K562 (cell line): ENCODE measurements at regions not wholly inside any gene's neighbourhood (a gene's known extent, or its start where the extent isn't known, plus 50 kb on each side); places are given as distances from the start of the nearest gene placed in this dataset.

Source experiments
- ATAC-seq: fragments of 200-7000 bp; cut with Tn5 transposase; 3 replicates; pipeline ENCODE4 v1.9.1; 2020; ENCODE audit warnings: moderate library complexity
- BruUV-seq: library from RNA; stranded (reverse); fragments of 400-500 nt; replicated peaks from 2 replicates; lab custom pipeline; 2021; lab: Mats Ljungman, UMichigan
- CTCF ChIA-PET: fragments of 300-600 bp; formaldehyde crosslinking; extraction: SDS; loops from one replicate; lab custom pipeline; 2021; ENCODE audit warnings: low intra/inter-chr PET ratio; lab: Yijun Ruan, JAX
- POLR2A ChIA-PET: fragments of 300-600, 350-650 bp; sonication (Branson Sonifier 250); formaldehyde crosslinking; extraction: SDS; loops from one replicate; lab custom pipeline; 2021; ENCODE audit warnings: antibody characterized with exemption, inconsistent platforms; lab: Yijun Ruan, JAX
- DNase-seq, 4 experiments: peaks; one replicate each; pipeline versions ENCODE4 v3.0.0 to v3.0.0-alpha.2; 2011 to 2018; ENCODE audit warnings: low spot score in 3 of 4, mixed read lengths in 3 of 4; ENCODE audit errors: extremely low read depth in 1 of 4
- FAIRE-seq: peaks from 2 replicates; lab custom pipeline; 2011; peaks lifted over from hg19 to GRCh38; lab: Jason Lieb, UNC
- H2AFZ ChIP-seq: 2 replicates; pipeline ENCODE4 v1.6.0; 2011; ENCODE audit warnings: low read depth, low read length, control low read depth, inconsistent platforms
- H3K27ac ChIP-seq: fragments of 200-600 bp; 3 replicates; pipeline ENCODE4 v1.8.0; 2011; ENCODE audit warnings: low read depth, mild to moderate bottlenecking, control low read depth, inconsistent platforms, low read length, moderate library complexity, mixed read lengths; ENCODE audit errors: extremely low read depth
- H3K27me3 ChIP-seq, 2 experiments: fragments of 300-600 bp in 1 of 2; 2 replicates in 1 of 2; 3 replicates in 1 of 2; pipeline versions ENCODE4 v1.6.0 to v1.8.0; 2011; ENCODE audit warnings: inconsistent platforms in 2 of 2, low read length in 2 of 2, mild to moderate bottlenecking in 1 of 2, mixed read lengths in 1 of 2, moderate library complexity in 1 of 2; ENCODE audit not compliant: control insufficient read depth in 2 of 2, insufficient read depth in 2 of 2
- H3K36me3 ChIP-seq: fragments of 300-600 bp; 3 replicates; pipeline ENCODE4 v1.8.0; 2011; ENCODE audit warnings: mild to moderate bottlenecking, low read length, inconsistent platforms; ENCODE audit not compliant: control insufficient read depth, insufficient read depth
- H3K4me1 ChIP-seq, 2 experiments: fragments of 200-600 bp in 1 of 2; replicated peaks in 1 of 2; 2 replicates in 1 of 2; 3 replicates in 1 of 2; pipeline versions ENCODE4 v1.5.1 to v1.8.0; 2011; ENCODE audit warnings: inconsistent platforms in 2 of 2, low read length in 2 of 2, mild to moderate bottlenecking in 1 of 2, mixed read lengths in 1 of 2, moderate library complexity in 1 of 2; ENCODE audit not compliant: control insufficient read depth in 2 of 2, insufficient read depth in 2 of 2
- H3K4me2 ChIP-seq: 2 replicates; pipeline ENCODE4 v1.6.1; 2011; ENCODE audit warnings: low read length, control low read depth, inconsistent platforms, mixed read lengths; ENCODE audit not compliant: insufficient read depth
- H3K4me3 ChIP-seq: fragments of 200-600 bp; sonication (generic), shearing (Covaris generic); 2 replicates; pipeline ENCODE4 v1.5.1; 2016; ENCODE audit warnings: control low read depth, inconsistent platforms
- H3K79me2 ChIP-seq: fragments of 200-600 bp; 3 replicates; pipeline ENCODE4 v1.8.0; 2011; ENCODE audit warnings: low read length, inconsistent platforms; ENCODE audit not compliant: control insufficient read depth, insufficient read depth
- H3K9ac ChIP-seq, 2 experiments: 2 replicates each; pipeline versions ENCODE4 v1.6.0 to v1.6.1; 2011; ENCODE audit warnings: low read depth in 2 of 2, low read length in 2 of 2, control low read depth in 1 of 2, inconsistent platforms in 1 of 2, mild to moderate bottlenecking in 1 of 2, mixed read lengths in 1 of 2; ENCODE audit not compliant: insufficient read depth in 1 of 2
- H3K9me1 ChIP-seq: one replicate; pipeline ENCODE4 v1.6.0; 2011; ENCODE audit warnings: inconsistent platforms, mild to moderate bottlenecking, low read length, moderate library complexity; ENCODE audit not compliant: control insufficient read depth, insufficient read depth
- H3K9me3 ChIP-seq: replicated peaks from 2 replicates; pipeline ENCODE4 v1.5.1; 2011; ENCODE audit warnings: low read depth, low read length, inconsistent platforms; ENCODE audit not compliant: control insufficient read depth, insufficient read depth
- H4K20me1 ChIP-seq: replicated peaks from 2 replicates; pipeline ENCODE4 v1.6.1; 2011; ENCODE audit warnings: low read length, inconsistent platforms, mixed read lengths; ENCODE audit not compliant: control insufficient read depth, insufficient read depth
- BACH1 ChIP-seq: fragments of 200-800 bp; sonication (Bioruptor generic); IDR thresholded peaks from 2 replicates; pipeline ENCODE4 v1.6.1; 2016; ENCODE audit warnings: missing genetic modification characterization, missing compliant biosample characterization
- DEAF1 ChIP-seq: fragments of 450-650 bp; formaldehyde crosslinking; IDR thresholded peaks from 2 replicates; pipeline ENCODE4 v1.4.0; 2020; ENCODE audit warnings: mild to moderate bottlenecking, moderate library complexity
- E4F1 ChIP-seq: fragments of 250-450 bp; sonication (Bioruptor Pico); IDR thresholded peaks from 2 replicates; pipeline ENCODE4 v1.5.0; 2021; ENCODE audit warnings: mild to moderate bottlenecking, borderline replicate concordance
- ESRRA ChIP-seq: fragments of 450-650 bp; IDR thresholded peaks from 2 replicates; pipeline ENCODE4 v1.6.1; 2014; ENCODE audit warnings: low read depth, mild to moderate bottlenecking, moderate library complexity, borderline replicate concordance
- JUN ChIP-seq, 2 experiments: sonication (generic) in 1 of 2; formaldehyde crosslinking in 1 of 2; IDR thresholded peaks; 2 replicates each; pipeline versions ENCODE4 v1.6.1 to v1.8.0; 2012 to 2022; ENCODE audit warnings: borderline replicate concordance in 2 of 2, mild to moderate bottlenecking in 2 of 2, improper control_type of control experiment in 1 of 2, low read depth in 1 of 2, low read length in 1 of 2, missing genetic modification reagents in 1 of 2
- MAZ ChIP-seq, 2 experiments: fragments of 450-650 bp in 1 of 2; sonication (generic) in 1 of 2; formaldehyde crosslinking; IDR thresholded peaks in 1 of 2; conservative IDR thresholded peaks in 1 of 2; 2 replicates each; pipeline versions ENCODE4 v1.4.0 to v1.5.0; 2020; ENCODE audit warnings: mild to moderate bottlenecking in 1 of 2, missing genetic modification reagents in 1 of 2
- MTF1 ChIP-seq: fragments of 250-450 bp; sonication (Bioruptor Pico); IDR thresholded peaks from 2 replicates; pipeline ENCODE4 v1.9.0; 2021; ENCODE audit warnings: moderate library complexity, mild to moderate bottlenecking, inconsistent platforms, borderline replicate concordance
- POU5F1 ChIP-seq: fragments of 150-350 bp; IDR thresholded peaks from 2 replicates; pipeline ENCODE4 v1.6.1; 2014; ENCODE audit warnings: borderline replicate concordance, low read length, low read depth, mild to moderate bottlenecking; ENCODE audit not compliant: partially characterized antibody
- PRPF4 ChIP-seq: fragments of 200-400 bp; formaldehyde crosslinking; IDR thresholded peaks from one replicate; pipeline ENCODE4 v1.6.1; 2017; ENCODE audit warnings: low read length, low read depth, mild to moderate bottlenecking; ENCODE audit not compliant: insufficient read depth, poor library complexity, severe bottlenecking
- SFPQ ChIP-seq: fragments of 200-400 bp; formaldehyde crosslinking; IDR thresholded peaks from 2 replicates; pipeline ENCODE4 v1.6.1; 2017; ENCODE audit warnings: mild to moderate bottlenecking, low read depth, low read length, moderate library complexity
- SIRT6 ChIP-seq: IDR thresholded peaks from one replicate; pipeline ENCODE4 v1.6.1; 2012; ENCODE audit warnings: low read depth, mild to moderate bottlenecking, control low read depth, inconsistent platforms, low read length, moderate library complexity
- TRIM28 ChIP-seq: fragments of 450-650 bp; IDR thresholded peaks from 2 replicates; pipeline ENCODE4 v1.6.1; 2017
- ZFX ChIP-seq: sonication (generic); formaldehyde crosslinking; IDR thresholded peaks from 2 replicates; pipeline ENCODE4 v1.8.0; 2022; ENCODE audit warnings: mild to moderate bottlenecking, missing genetic modification reagents, moderate library complexity
- WGBS: fragments of 100-300 bp; shearing (Covaris generic); methylation state at CpG from one replicate; pipeline ENCODE4 v1.1.6; 2016; ENCODE audit warnings: low coverage, mixed read lengths; ENCODE audit not compliant: insufficient coverage; ENCODE audit errors: missing lambda C conversion rate; 5-methylcytosine and 5-hydroxymethylcytosine counted together
- in situ Hi-C: fragments of 300-500 bp; cut with MboI; formaldehyde crosslinking; loops from 4 replicates; pipeline ENCODE4 v1.15.0; 2018; ENCODE audit warnings: inconsistent platforms, mixed read lengths
- intact Hi-C: fragments of 100-400 bp; cut with micrococcal nuclease; formaldehyde crosslinking; loops from 2 replicates; pipeline ENCODE4 v1.14.2; 2022
- TF ChIP-seq, protein P1 (sequence below): sonication (generic); formaldehyde crosslinking; IDR thresholded peaks from 2 replicates; pipeline ENCODE4 v1.8.1; 2023; ENCODE audit warnings: mild to moderate bottlenecking, missing genetic modification reagents

DNA sequence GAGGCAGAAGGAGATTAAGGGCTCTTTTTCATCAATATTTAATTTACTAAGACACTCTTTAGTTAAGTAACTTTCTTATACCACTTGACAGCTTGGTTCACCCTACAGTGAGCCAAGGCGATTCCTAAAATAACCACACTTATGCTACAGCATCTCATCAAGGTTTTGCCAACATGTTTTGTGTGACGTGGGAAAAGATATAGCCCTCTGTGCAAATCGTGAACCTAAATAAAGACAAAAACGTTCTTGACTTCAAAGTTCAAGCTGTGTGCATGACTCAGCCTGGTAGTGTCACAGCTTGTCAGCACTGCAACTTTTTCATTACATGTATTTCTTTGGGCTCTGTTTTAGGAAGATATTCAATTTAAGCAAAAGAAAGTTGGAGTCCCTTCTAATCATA is 297.0 kb upstream of the EPHA3 start:
- CTCF ChIA-PET = no interaction called here
- ATAC-seq = no peak
- no peaks in the 10 kb centered on the region for H3K9me3 ChIP-seq
- no peak for TF ChIP-seq JUN (IDR thresholded peaks at IDR 0.05; ENCODE audit: borderline replicate concordance, low read depth, low read length)
- no peak for TF ChIP-seq JUN (CRISPR knock-in tag; IDR thresholded peaks at IDR 0.05; ENCODE audit: borderline replicate concordance)
- no peak for TF ChIP-seq SFPQ
- TF ChIP-seq MAZ (CRISPR knock-in tag; conservative IDR thresholded peaks at IDR 0.05 in 1 of 2, IDR thresholded peaks at IDR 0.05 in 1 of 2) = no peak
- no peak for TF ChIP-seq E4F1 (CRISPR knock-in tag)
- TF ChIP-seq BACH1 = no peak
- no peak for TF ChIP-seq ESRRA
- TF ChIP-seq, protein P1, sequence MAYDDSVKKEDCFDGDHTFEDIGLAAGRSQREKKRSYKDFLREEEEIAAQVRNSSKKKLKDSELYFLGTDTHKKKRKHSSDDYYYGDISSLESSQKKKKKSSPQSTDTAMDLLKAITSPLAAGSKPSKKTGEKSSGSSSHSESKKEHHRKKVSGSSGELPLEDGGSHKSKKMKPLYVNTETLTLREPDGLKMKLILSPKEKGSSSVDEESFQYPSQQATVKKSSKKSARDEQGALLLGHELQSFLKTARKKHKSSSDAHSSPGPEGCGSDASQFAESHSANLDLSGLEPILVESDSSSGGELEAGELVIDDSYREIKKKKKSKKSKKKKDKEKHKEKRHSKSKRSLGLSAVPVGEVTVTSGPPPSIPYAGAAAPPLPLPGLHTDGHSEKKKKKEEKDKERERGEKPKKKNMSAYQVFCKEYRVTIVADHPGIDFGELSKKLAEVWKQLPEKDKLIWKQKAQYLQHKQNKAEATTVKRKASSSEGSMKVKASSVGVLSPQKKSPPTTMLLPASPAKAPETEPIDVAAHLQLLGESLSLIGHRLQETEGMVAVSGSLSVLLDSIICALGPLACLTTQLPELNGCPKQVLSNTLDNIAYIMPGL (CRISPR knock-in tag) = no peak
- no peak for TF ChIP-seq SIRT6
- no peak for TF ChIP-seq POU5F1
- no peak for TF ChIP-seq MTF1 (CRISPR knock-in tag)
- TF ChIP-seq TRIM28 = no peak
- no peak for TF ChIP-seq DEAF1
- no peak for TF ChIP-seq ZFX (CRISPR knock-in tag)
- no peak for TF ChIP-seq PRPF4

More for the DNA sequence above, 297.0 kb upstream of the EPHA3 start:
- Histone ChIP-seq H2AFZ (no peak overlapping the region), H3K9me1 (no peaks in the 10 kb centered on the region), H3K4me3 (no peak overlapping the region), H3K4me2 (no peak overlapping the region), H3K79me2 (no peaks in the 10 kb centered on the region), H3K4me1 (no peaks in the 10 kb centered on the region), H3K36me3 (no peaks in the 10 kb centered on the region), H4K20me1 (no peaks in the 10 kb centered on the region), H3K27ac (no peak overlapping the region), H3K9ac (no peak overlapping the region), H3K27me3 (no peaks in the 10 kb centered on the region)
- no peak for FAIRE-seq
- intact Hi-C loops (no loop called here), in situ Hi-C loops (no loop called here)
- WGBS = 0% methylated on average over 4 of the region's 4 CpGs
- DNase-seq = no peak
- no TSS peak for BruUV-seq
- POLR2A ChIA-PET = no interaction called here
